HCT116 (cell line): ENCODE measurements at regions not wholly inside any gene's neighbourhood (a gene's known extent, or its start where the extent isn't known, plus 50 kb on each side); places are given as distances from the start of the nearest gene placed in this dataset.

Source experiments
- ATAC-seq: fragments of 200-7000 bp; cut with Tn5 transposase; 2 replicates; pipeline ENCODE4 v1.9.1; 2020; ENCODE audit warnings: mild to moderate bottlenecking, moderate library complexity
- BruUV-seq: library from RNA; stranded (reverse); fragments of 400-500 nt; replicated peaks from 2 replicates; lab custom pipeline; 2021; lab: Mats Ljungman, UMichigan
- CTCF ChIA-PET: fragments of 300-600 bp; sonication (Branson Sonifier 250); formaldehyde crosslinking; loops from one replicate; lab custom pipeline; 2021; ENCODE audit warnings: antibody characterized with exemption; lab: Charles Lee
- POLR2A ChIA-PET: fragments of 300-600, 350-600 bp; sonication (Branson Sonifier 250); formaldehyde crosslinking; loops from one replicate; lab custom pipeline; 2021; ENCODE audit warnings: antibody characterized with exemption; lab: Charles Lee
- RAD21 ChIA-PET, 2 experiments: fragments of 300-600 bp; sonication (Branson Sonifier 250); formaldehyde crosslinking; loops; one replicate each; lab custom pipeline; 2023; ENCODE audit warnings: low total read pairs in 2 of 2; ENCODE audit not compliant: uncharacterized antibody in 2 of 2, unreplicated experiment in 2 of 2, low non-redundant PET in 1 of 2; lab: Charles Lee
- DNase-seq: peaks from one replicate; pipeline ENCODE4 v3.0.0-alpha.2; 2010; ENCODE audit warnings: low read depth, low spot score
- H2AFZ ChIP-seq: fragments of 200-600 bp; shearing (Covaris generic), sonication (generic); 2 replicates; pipeline ENCODE4 v1.6.1; 2017; ENCODE audit warnings: low read depth, mixed run types, mixed read lengths, antibody characterized with exemption, low read length; ENCODE audit not compliant: poor library complexity, severe bottlenecking
- H3K27ac ChIP-seq: 2 replicates; pipeline ENCODE4 v1.5.1; 2012; ENCODE audit warnings: low read depth, low read length
- H3K27me3 ChIP-seq: fragments of 200-600 bp; sonication (generic); 2 replicates; pipeline ENCODE4 v1.6.1; 2016; ENCODE audit warnings: mixed run types, low read length, mixed read lengths; ENCODE audit not compliant: insufficient read depth
- H3K36me3 ChIP-seq, 2 experiments: fragments of 200-500 bp in 1 of 2; fragments of 200-600 bp in 1 of 2; sonication (Bioruptor generic) in 1 of 2; sonication (generic) in 1 of 2; 2 replicates each; pipeline versions ENCODE4 v1.5.1 to v1.6.1; 2014 to 2016; ENCODE audit warnings: low read length in 2 of 2, inconsistent platforms in 1 of 2, mixed read lengths in 1 of 2, mixed run types in 1 of 2; ENCODE audit not compliant: insufficient read depth in 2 of 2, control insufficient read depth in 1 of 2
- H3K4me1 ChIP-seq, 2 experiments: fragments of 200-600 bp in 1 of 2; sonication (generic) in 1 of 2; 2 replicates each; pipeline versions ENCODE4 v1.5.1 to v1.6.1; 2012 to 2017; ENCODE audit warnings: low read length in 2 of 2, inconsistent platforms in 1 of 2, mild to moderate bottlenecking in 1 of 2, mixed read lengths in 1 of 2, mixed run types in 1 of 2, moderate library complexity in 1 of 2; ENCODE audit not compliant: insufficient read depth in 2 of 2, control insufficient read depth in 1 of 2
- H3K4me2 ChIP-seq: fragments of 200-600 bp; sonication (generic); 2 replicates; pipeline ENCODE4 v1.6.1; 2017; ENCODE audit warnings: mixed run types, low read length, mixed read lengths
- H3K4me3 ChIP-seq, 2 experiments: fragments of 200-600 bp in 1 of 2; sonication (generic) in 1 of 2; replicated peaks in 1 of 2; 2 replicates each; pipeline ENCODE4 v1.5.1; 2011 to 2016; ENCODE audit warnings: low read length in 2 of 2, control low read depth in 1 of 2, low read depth in 1 of 2, mild to moderate bottlenecking in 1 of 2, mixed read lengths in 1 of 2, mixed run types in 1 of 2
- H3K79me2 ChIP-seq: fragments of 200-600 bp; sonication (generic); 2 replicates; pipeline ENCODE4 v1.6.1; 2017; ENCODE audit warnings: mild to moderate bottlenecking, mixed run types, low read length, moderate library complexity, mixed read lengths; ENCODE audit not compliant: insufficient read depth
- H3K9ac ChIP-seq: fragments of 200-600 bp; sonication (generic); 2 replicates; pipeline ENCODE4 v1.6.1; 2016; ENCODE audit warnings: low read length, mixed read lengths
- H3K9me2 ChIP-seq: fragments of 200-600 bp; sonication (generic), shearing (Covaris generic); 2 replicates; pipeline ENCODE4 v1.6.1; 2017; ENCODE audit warnings: mixed run types, mild to moderate bottlenecking, moderate library complexity; ENCODE audit not compliant: insufficient read depth
- H3K9me3 ChIP-seq, 2 experiments: fragments of 200-500 bp in 1 of 2; fragments of 200-600 bp in 1 of 2; sonication (Bioruptor generic) in 1 of 2; sonication (generic) in 1 of 2; 2 replicates each; pipeline ENCODE4 v1.6.1; 2014 to 2017; ENCODE audit warnings: low read length in 2 of 2, mixed read lengths in 2 of 2, inconsistent platforms in 1 of 2, low read depth in 1 of 2, mild to moderate bottlenecking in 1 of 2, mixed run types in 1 of 2, moderate library complexity in 1 of 2; ENCODE audit not compliant: control insufficient read depth in 1 of 2, insufficient read depth in 1 of 2
- H4K20me1 ChIP-seq: fragments of 200-600 bp; sonication (generic), shearing (Covaris generic); 2 replicates; pipeline ENCODE4 v1.6.1; 2017; ENCODE audit warnings: mixed run types, mild to moderate bottlenecking, moderate library complexity; ENCODE audit not compliant: insufficient read depth
- ATF3 ChIP-seq: IDR thresholded peaks from 2 replicates; pipeline ENCODE4 v1.6.1; 2012
- CBX3 ChIP-seq: IDR thresholded peaks from 2 replicates; pipeline ENCODE4 v1.6.1; 2012; ENCODE audit warnings: low read depth
- CEBPB ChIP-seq: IDR thresholded peaks from 2 replicates; pipeline ENCODE4 v1.6.1; 2012; ENCODE audit warnings: low read depth
- EGR1 ChIP-seq: IDR thresholded peaks from 2 replicates; pipeline ENCODE4 v1.6.1; 2012; ENCODE audit warnings: low read depth
- ELF1 ChIP-seq: IDR thresholded peaks from 2 replicates; pipeline ENCODE4 v1.6.1; 2012; ENCODE audit warnings: low read depth, borderline replicate concordance
- EZH2 ChIP-seq: fragments of 200-600 bp; sonication (generic); IDR thresholded peaks from 2 replicates; pipeline ENCODE4 v1.6.1; 2017; ENCODE audit warnings: antibody characterized with exemption, mixed run types
- EZH2phosphoT487 ChIP-seq: fragments of 200-600 bp; IDR thresholded peaks from 2 replicates; pipeline ENCODE4 v1.6.1; 2018; ENCODE audit warnings: antibody characterized with exemption, borderline replicate concordance
- JUND ChIP-seq: IDR thresholded peaks from 2 replicates; pipeline ENCODE4 v1.6.1; 2012
- MAX ChIP-seq: IDR thresholded peaks from 2 replicates; pipeline ENCODE4 v1.6.1; 2012
- POLR2A ChIP-seq: IDR thresholded peaks from 2 replicates; pipeline ENCODE4 v1.7.0; 2011; ENCODE audit warnings: borderline replicate concordance; ENCODE audit not compliant: insufficient read depth, insufficient read length; ENCODE audit errors: extremely low read depth
- RAD21 ChIP-seq: IDR thresholded peaks from 2 replicates; pipeline ENCODE4 v1.6.1; 2012; ENCODE audit warnings: low read depth, mild to moderate bottlenecking
- SIN3A ChIP-seq: IDR thresholded peaks from 2 replicates; pipeline ENCODE4 v1.6.1; 2012; ENCODE audit warnings: low read depth
- SRF ChIP-seq: IDR thresholded peaks from 2 replicates; pipeline ENCODE4 v1.6.1; 2012; ENCODE audit warnings: low read depth
- TCF7L2 ChIP-seq: IDR thresholded peaks from 2 replicates; pipeline ENCODE4 v1.7.0; 2011; ENCODE audit warnings: borderline replicate concordance, inconsistent platforms; ENCODE audit not compliant: insufficient read depth, insufficient read length; ENCODE audit errors: extremely low read depth
- ZNF274 ChIP-seq: fragments of 200-500 bp; sonication (Bioruptor generic); IDR thresholded peaks from 2 replicates; pipeline ENCODE4 v1.6.1; 2014; ENCODE audit warnings: mild to moderate bottlenecking, low read depth, low read length, inconsistent platforms
- intact Hi-C: fragments of 100-400 bp; cut with micrococcal nuclease; formaldehyde crosslinking; loops from 2 replicates; pipeline ENCODE4 v1.10.0; 2022
- TF ChIP-seq, protein P1 (sequence below): IDR thresholded peaks from 2 replicates; pipeline ENCODE4 v1.6.1; 2011; ENCODE audit warnings: mild to moderate bottlenecking, low read length, moderate library complexity; ENCODE audit not compliant: insufficient replicate concordance; ENCODE audit errors: extremely low read depth
- TF ChIP-seq, protein P2 (sequence below), 3 experiments: fragments of 200-600 bp in 1 of 3; sonication (generic) in 1 of 3; IDR thresholded peaks in 2 of 3; conservative IDR thresholded peaks in 1 of 3; 2 replicates each; pipeline ENCODE4 v1.5.1; 2012 to 2017; ENCODE audit warnings: low read depth in 2 of 3, low read length in 2 of 3, antibody characterized with exemption in 1 of 3, borderline replicate concordance in 1 of 3, control low read depth in 1 of 3, mild to moderate bottlenecking in 1 of 3, mixed read lengths in 1 of 3, mixed run types in 1 of 3, moderate library complexity in 1 of 3; ENCODE audit not compliant: insufficient read depth in 1 of 3

GRCh38 chr10:33521062-33521461, 186.6 kb upstream of the NRP1 start (continued):
- TF ChIP-seq, protein P1, sequence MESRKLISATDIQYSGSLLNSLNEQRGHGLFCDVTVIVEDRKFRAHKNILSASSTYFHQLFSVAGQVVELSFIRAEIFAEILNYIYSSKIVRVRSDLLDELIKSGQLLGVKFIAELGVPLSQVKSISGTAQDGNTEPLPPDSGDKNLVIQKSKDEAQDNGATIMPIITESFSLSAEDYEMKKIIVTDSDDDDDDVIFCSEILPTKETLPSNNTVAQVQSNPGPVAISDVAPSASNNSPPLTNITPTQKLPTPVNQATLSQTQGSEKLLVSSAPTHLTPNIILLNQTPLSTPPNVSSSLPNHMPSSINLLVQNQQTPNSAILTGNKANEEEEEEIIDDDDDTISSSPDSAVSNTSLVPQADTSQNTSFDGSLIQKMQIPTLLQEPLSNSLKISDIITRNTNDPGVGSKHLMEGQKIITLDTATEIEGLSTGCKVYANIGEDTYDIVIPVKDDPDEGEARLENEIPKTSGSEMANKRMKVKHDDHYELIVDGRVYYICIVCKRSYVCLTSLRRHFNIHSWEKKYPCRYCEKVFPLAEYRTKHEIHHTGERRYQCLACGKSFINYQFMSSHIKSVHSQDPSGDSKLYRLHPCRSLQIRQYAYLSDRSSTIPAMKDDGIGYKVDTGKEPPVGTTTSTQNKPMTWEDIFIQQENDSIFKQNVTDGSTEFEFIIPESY, result no peak
- TF ChIP-seq ZNF274 (no peak), JUND (no peak), CEBPB (no peak), POLR2A (no peak)
- TF ChIP-seq, protein P2, sequence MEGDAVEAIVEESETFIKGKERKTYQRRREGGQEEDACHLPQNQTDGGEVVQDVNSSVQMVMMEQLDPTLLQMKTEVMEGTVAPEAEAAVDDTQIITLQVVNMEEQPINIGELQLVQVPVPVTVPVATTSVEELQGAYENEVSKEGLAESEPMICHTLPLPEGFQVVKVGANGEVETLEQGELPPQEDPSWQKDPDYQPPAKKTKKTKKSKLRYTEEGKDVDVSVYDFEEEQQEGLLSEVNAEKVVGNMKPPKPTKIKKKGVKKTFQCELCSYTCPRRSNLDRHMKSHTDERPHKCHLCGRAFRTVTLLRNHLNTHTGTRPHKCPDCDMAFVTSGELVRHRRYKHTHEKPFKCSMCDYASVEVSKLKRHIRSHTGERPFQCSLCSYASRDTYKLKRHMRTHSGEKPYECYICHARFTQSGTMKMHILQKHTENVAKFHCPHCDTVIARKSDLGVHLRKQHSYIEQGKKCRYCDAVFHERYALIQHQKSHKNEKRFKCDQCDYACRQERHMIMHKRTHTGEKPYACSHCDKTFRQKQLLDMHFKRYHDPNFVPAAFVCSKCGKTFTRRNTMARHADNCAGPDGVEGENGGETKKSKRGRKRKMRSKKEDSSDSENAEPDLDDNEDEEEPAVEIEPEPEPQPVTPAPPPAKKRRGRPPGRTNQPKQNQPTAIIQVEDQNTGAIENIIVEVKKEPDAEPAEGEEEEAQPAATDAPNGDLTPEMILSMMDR (IDR thresholded peaks at IDR 0.05 in 2 of 3, conservative IDR thresholded peaks at IDR 0.05 in 1 of 3; ENCODE audit: borderline replicate concordance in 1 of 3, insufficient read depth in 1 of 3, low read depth in 2 of 3, low read length in 2 of 3), result no peak

DNA sequence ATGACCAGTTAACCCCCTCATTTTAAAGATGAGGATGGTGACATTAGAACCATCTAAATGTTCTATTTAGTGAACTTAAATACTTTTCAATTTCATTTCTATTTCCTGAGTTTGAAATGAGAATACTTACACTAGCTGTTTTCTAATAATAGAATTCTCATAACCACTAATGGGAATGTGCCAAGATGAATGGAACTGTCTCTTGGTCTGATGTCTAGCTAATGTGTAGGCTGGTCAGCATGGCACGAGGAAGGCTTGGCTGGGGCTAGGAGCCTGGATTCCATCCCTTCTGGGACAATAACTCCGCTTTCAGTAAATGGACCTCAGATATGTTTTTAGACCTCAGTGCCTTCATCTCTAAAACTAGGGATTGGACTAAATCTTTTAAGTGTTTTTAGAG, 185.8 kb upstream of the NRP1 start:
- H3K79me2 ChIP-seq, result no peaks in the 10 kb centered on the region
- ATAC-seq, result no peak
- no peaks in the 10 kb centered on the region for H3K36me3 ChIP-seq
- H3K9me2 ChIP-seq, result no peaks in the 10 kb centered on the region
- BruUV-seq, result no TSS peak
- no peak overlapping the region for H3K27ac ChIP-seq
- DNase-seq, result no peak
- H3K9me3 ChIP-seq, result no peaks in the 10 kb centered on the region
- no peak overlapping the region for H3K4me3 ChIP-seq
- no peaks in the 10 kb centered on the region for H3K4me1 ChIP-seq
- no peaks in the 10 kb centered on the region for H4K20me1 ChIP-seq
- intact Hi-C loops, result no loop called here
- TF ChIP-seq RAD21, result no peak
- TF ChIP-seq CBX3, result no peak
- TF ChIP-seq, protein P1, result no peak
- TF ChIP-seq ATF3, result no peak
- TF ChIP-seq SRF, result no peak
- TF ChIP-seq, protein P2 (IDR thresholded peaks at IDR 0.05 in 2 of 3, conservative IDR thresholded peaks at IDR 0.05 in 1 of 3; ENCODE audit: borderline replicate concordance in 1 of 3, insufficient read depth in 1 of 3, low read depth in 2 of 3, low read length in 2 of 3), result no peak
- TF ChIP-seq TCF7L2, result no peak
- no peak for TF ChIP-seq ELF1
- TF ChIP-seq EGR1, result no peak
- TF ChIP-seq MAX, result no peak
- TF ChIP-seq SIN3A, result no peak
- TF ChIP-seq EZH2, result no peak
- TF ChIP-seq EZH2phosphoT487, result no peak
- TF ChIP-seq ZNF274, result no peak
- RAD21 ChIA-PET, result no interaction called here
- H3K4me2 ChIP-seq, result no peak overlapping the region
- H2AFZ ChIP-seq, result no peak overlapping the region
- POLR2A ChIA-PET, result no interaction called here
- CTCF ChIA-PET, result no interaction called here
- no peak overlapping the region for H3K9ac ChIP-seq
- peaks cover 11% of the 10 kb centered on the region; the same call in 1 of the 2 replicates for H3K27me3 ChIP-seq
